Glutamatergic neuron (in vitro differentiated cells): ENCODE measurements at regions not wholly inside any gene's neighbourhood (a gene's known extent, or its start where the extent isn't known, plus 50 kb on each side); places are given as distances from the start of the nearest gene placed in this dataset.

Source experiments
- DNase-seq: peaks from one replicate; pipeline ENCODE4 v3.0.0; 2022
- H3K27ac Mint-ChIP-seq: one replicate; pipeline ENCODE4 v1.8.0; 2020; ENCODE audit warnings: mild to moderate bottlenecking, mixed read lengths, inconsistent platforms; ENCODE audit not compliant: unreplicated experiment
- H3K27me3 Mint-ChIP-seq: one replicate; pipeline ENCODE4 v1.8.0; 2020; ENCODE audit warnings: mild to moderate bottlenecking, moderate library complexity, mixed read lengths, inconsistent platforms; ENCODE audit not compliant: unreplicated experiment
- H3K36me3 Mint-ChIP-seq: one replicate; pipeline ENCODE4 v1.8.0; 2020; ENCODE audit warnings: mild to moderate bottlenecking, mixed read lengths, inconsistent platforms; ENCODE audit not compliant: unreplicated experiment
- H3K4me1 Mint-ChIP-seq: one replicate; pipeline ENCODE4 v1.8.0; 2020; ENCODE audit warnings: mild to moderate bottlenecking, low read depth, mixed read lengths, inconsistent platforms; ENCODE audit not compliant: unreplicated experiment
- H3K4me3 Mint-ChIP-seq: one replicate; pipeline ENCODE4 v1.8.0; 2020; ENCODE audit warnings: mild to moderate bottlenecking, mixed read lengths, inconsistent platforms; ENCODE audit not compliant: unreplicated experiment
- H3K9me3 Mint-ChIP-seq: one replicate; pipeline ENCODE4 v1.8.0; 2020; ENCODE audit warnings: mild to moderate bottlenecking, moderate library complexity, mixed read lengths, inconsistent platforms; ENCODE audit not compliant: unreplicated experiment
- TF ChIP-seq, protein P1 (sequence below): fragments of 200-600 bp; sonication (generic); IDR thresholded peaks from one replicate; pipeline ENCODE4 v1.5.0; 2021; ENCODE audit not compliant: partially characterized antibody, unreplicated experiment

DNA sequence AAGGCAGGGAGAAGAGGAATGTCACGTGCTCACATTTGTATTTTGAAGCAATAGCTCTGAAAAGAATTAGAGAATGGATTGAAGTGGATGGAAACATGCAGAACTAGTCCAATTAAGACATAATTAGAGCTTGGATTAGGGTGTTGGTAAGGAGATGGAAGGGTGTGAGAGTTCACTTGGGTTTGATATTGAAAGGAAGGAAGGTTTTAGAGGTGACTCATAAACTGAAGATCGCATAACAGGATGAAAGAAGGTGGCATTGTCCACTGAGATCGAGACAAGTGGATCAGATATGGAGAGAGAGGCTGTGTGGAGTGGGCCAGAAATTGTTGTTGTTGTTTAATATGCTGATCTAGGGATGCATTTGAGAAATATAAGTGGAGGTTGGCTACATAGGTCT lies 244.0 kb upstream of the SMIM31 start:
- H3K4me1 Mint-ChIP-seq, result no peaks in the 10 kb centered on the region
- H3K27me3 Mint-ChIP-seq, result no peaks in the 10 kb centered on the region
- DNase-seq, result no peak
- no peak overlapping the region for H3K4me3 Mint-ChIP-seq
- H3K27ac Mint-ChIP-seq, result no peak overlapping the region
- no peaks in the 10 kb centered on the region for H3K36me3 Mint-ChIP-seq
- no peaks in the 10 kb centered on the region for H3K9me3 Mint-ChIP-seq
- TF ChIP-seq, protein P1, sequence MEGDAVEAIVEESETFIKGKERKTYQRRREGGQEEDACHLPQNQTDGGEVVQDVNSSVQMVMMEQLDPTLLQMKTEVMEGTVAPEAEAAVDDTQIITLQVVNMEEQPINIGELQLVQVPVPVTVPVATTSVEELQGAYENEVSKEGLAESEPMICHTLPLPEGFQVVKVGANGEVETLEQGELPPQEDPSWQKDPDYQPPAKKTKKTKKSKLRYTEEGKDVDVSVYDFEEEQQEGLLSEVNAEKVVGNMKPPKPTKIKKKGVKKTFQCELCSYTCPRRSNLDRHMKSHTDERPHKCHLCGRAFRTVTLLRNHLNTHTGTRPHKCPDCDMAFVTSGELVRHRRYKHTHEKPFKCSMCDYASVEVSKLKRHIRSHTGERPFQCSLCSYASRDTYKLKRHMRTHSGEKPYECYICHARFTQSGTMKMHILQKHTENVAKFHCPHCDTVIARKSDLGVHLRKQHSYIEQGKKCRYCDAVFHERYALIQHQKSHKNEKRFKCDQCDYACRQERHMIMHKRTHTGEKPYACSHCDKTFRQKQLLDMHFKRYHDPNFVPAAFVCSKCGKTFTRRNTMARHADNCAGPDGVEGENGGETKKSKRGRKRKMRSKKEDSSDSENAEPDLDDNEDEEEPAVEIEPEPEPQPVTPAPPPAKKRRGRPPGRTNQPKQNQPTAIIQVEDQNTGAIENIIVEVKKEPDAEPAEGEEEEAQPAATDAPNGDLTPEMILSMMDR, result no peak

DNA sequence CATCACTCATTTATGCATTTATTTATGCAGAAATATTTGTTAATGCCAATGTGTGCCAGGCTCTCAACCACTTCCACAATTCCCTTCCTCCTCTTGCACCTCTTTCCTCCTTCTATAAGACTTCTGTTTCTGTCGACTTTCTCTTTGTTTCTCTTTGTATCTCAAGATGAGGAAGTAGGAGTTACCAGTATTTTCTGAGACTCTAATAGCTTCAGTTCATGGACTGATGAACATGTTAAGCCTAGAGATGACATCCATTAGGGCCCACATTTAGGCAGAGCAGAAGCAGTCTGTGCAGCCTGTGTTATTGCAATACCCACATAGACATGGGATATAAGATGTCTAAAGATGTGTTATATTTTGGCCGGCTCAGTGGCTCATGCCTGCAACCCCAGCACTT lies 241.8 kb upstream of the SMIM31 start:
- no peak for DNase-seq
- TF ChIP-seq, protein P1, result no peak
- no peaks in the 10 kb centered on the region for H3K4me1 Mint-ChIP-seq
- H3K27me3 Mint-ChIP-seq, result no peaks in the 10 kb centered on the region
- H3K4me3 Mint-ChIP-seq, result no peak overlapping the region
- H3K9me3 Mint-ChIP-seq, result no peaks in the 10 kb centered on the region
- H3K27ac Mint-ChIP-seq, result no peak overlapping the region
- H3K36me3 Mint-ChIP-seq, result no peaks in the 10 kb centered on the region

DNA sequence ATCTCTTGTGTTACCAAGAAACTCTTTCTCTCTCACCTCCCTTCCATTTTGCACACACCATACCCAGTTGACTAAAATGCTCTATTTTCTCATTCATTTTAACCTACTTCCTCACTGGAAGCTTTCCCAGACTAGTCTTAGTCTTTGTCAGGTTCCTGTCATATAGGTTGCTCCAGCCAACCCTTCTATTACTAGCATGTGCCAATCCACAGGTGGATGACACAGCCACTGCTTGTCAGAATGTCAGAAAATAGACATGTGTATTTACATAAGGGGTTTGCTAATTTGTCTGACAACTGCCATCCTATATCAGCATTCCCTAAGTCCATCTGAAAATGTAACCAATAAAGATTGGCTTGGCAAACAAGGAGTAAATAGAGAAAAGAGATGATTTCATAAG lies 239.2 kb upstream of the SMIM31 start:
- Mint-ChIP-seq H3K4me1 (no peaks in the 10 kb centered on the region), H3K27me3 (no peaks in the 10 kb centered on the region), H3K4me3 (no peak overlapping the region), H3K9me3 (no peaks in the 10 kb centered on the region), H3K27ac (no peak overlapping the region), H3K36me3 (no peaks in the 10 kb centered on the region)
- TF ChIP-seq, protein P1, result no peak
- no peak for DNase-seq

DNA sequence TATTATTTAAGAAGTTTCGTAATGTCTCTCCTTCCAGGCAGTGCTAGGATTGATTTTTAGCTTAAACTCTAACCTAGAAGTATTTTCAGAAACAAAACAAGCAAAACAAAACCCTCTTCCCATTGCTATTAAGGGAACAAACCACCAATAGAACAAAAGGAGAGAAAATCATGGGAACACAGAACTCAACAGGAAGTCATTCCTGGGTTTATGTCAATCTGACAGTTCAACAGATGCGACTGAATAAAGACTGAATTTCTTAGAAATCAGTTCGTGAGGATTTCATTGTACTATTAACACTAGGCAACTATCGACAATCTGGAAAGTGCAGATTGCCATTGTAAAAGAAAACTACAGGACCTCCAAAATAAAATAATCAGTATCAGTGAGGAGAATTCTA lies 229.1 kb upstream of the SMIM31 start:
- Mint-ChIP-seq H3K4me1 (no peaks in the 10 kb centered on the region), H3K27ac (no peak overlapping the region), H3K27me3 (no peaks in the 10 kb centered on the region), H3K36me3 (no peaks in the 10 kb centered on the region), H3K9me3 (no peaks in the 10 kb centered on the region), H3K4me3 (no peak overlapping the region)
- TF ChIP-seq, protein P1, result no peak
- no peak for DNase-seq

DNA sequence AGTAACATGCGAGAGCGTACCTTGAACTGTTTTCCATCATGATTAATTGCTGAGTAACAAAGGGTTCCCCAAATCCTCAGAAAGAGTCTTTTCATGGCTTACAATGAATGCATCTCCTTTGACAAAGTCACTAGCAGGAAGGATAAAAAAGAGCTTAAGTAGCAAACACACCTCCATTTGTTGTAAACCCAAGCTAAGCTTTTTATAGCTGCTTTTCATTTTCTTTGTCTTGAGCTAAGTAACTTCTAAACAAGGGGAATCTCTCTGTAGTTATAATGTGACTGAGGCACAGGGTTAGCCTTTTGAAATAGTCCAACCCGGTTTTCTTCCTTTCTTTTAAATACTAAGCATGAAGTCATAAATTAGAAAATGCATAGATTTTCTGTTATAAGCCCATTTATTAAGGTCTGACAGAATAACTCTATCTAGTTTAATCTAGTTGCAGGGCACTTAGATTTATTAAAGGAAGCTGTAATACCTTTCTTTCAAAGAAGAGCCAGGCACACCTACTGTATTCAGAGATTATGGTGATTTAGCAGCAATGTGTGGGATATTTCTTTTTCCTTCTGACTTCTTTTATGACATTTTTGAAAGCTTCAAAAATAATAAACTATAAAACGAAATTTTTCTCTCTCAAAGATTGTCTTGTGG lies 226.9 kb upstream of the SMIM31 start:
- Mint-ChIP-seq H3K4me3 (no peak overlapping the region), H3K27ac (no peak overlapping the region), H3K27me3 (no peaks in the 10 kb centered on the region), H3K9me3 (no peaks in the 10 kb centered on the region), H3K36me3 (no peaks in the 10 kb centered on the region), H3K4me1 (no peaks in the 10 kb centered on the region)
- no peak for DNase-seq
- TF ChIP-seq, protein P1, result no peak
